Pancreas (tissue), 10 donors: ENCODE measurements at regions not wholly inside any gene's neighbourhood (a gene's known extent, or its start where the extent isn't known, plus 50 kb on each side); places are given as distances from the start of the nearest gene placed in this dataset.
"Not testable (repeated sequence)": the region's sequence is repeated elsewhere in the genome, so short reads cannot be mapped to it uniquely, and the experiment has no call there.

Source experiments
- ATAC-seq, 4 donors: fragments of 200-7000 bp; cut with Tn5 transposase; one replicate each; pipeline versions ENCODE4 v1.8.0 to v1.9.1; 2020; ENCODE audit warnings: mild to moderate bottlenecking in 4 of 4, moderate library complexity in 4 of 4
- DNase-seq, 6 donors: peaks; one replicate each; pipeline ENCODE4 v3.0.0-alpha.2; 2020
- FAIRE-seq: peaks from 2 replicates; lab custom pipeline; 2012; peaks lifted over from hg19 to GRCh38; lab: Jason Lieb, UNC
- H3K27ac ChIP-seq, 4 donors: fragments of 200-600 bp; sonication (generic); 1 replicate in 3 of 4; 2 replicates in 1 of 4; pipeline versions ENCODE4 v1.5.0 to v1.8.0; 2020
- H3K27me3 ChIP-seq, 4 donors: fragments of 200-600 bp; one replicate each; pipeline ENCODE4 v1.8.0; 2021
- H3K36me3 ChIP-seq, 3 donors: fragments of 200-600 bp; sonication (generic) in 1 of 3; one replicate each; pipeline versions ENCODE4 v1.5.0 to v1.8.0; 2020 to 2021
- H3K4me1 ChIP-seq, 3 donors: fragments of 200-600 bp; one replicate each; pipeline ENCODE4 v1.8.0; 2021
- H3K4me3 ChIP-seq, 4 donors: fragments of 200-600 bp; sonication (generic) in 2 of 4; one replicate each; pipeline versions ENCODE4 v1.5.0 to v1.8.0; 2020 to 2021
- H3K9me3 ChIP-seq, 4 donors: fragments of 200-600 bp; one replicate each; pipeline ENCODE4 v1.8.0; 2021
- CTCF ChIP-seq, 4 donors: fragments of 200-600 bp; sonication (generic) in 3 of 4; IDR thresholded peaks; one replicate each; pipeline versions ENCODE4 v1.5.0 to v1.8.0; 2021; ENCODE audit warnings: antibody characterized with exemption in 4 of 4
- WGBS, 2 donors: extraction: QIAGEN DNeasy Blood & Tissue Kit; methylation state at CpG; one replicate each; pipeline ENCODE4 v1.1.7; 2013; 5-methylcytosine and 5-hydroxymethylcytosine counted together
- intact Hi-C, 3 donors: fragments of 100-400 bp; cut with DNase I; formaldehyde crosslinking; loops; one replicate each; pipeline versions ENCODE4 v1.11.1 to v1.14.2; 2022
- donor health status: healthy with polysubstance abuse.
- donor health status: DM: no; HTN: no; CAD: no; lungs with moderate emphysema.
- donor health status: DM: no; HTN: no; CAD: no.
- donor health status: control.
- donor health status: control.
- donor health status: Bipolar disorder and iron deficiency.
- donor health status: DM: yes; HTN: yes; CAD: no.
- donor health status: DM: no; HTN: no; CAD: no.
- donor health status: DM: no; HTN: no; CAD: no.
- donor health status: DM: yes; HTN: yes; CAD: no.

DNA sequence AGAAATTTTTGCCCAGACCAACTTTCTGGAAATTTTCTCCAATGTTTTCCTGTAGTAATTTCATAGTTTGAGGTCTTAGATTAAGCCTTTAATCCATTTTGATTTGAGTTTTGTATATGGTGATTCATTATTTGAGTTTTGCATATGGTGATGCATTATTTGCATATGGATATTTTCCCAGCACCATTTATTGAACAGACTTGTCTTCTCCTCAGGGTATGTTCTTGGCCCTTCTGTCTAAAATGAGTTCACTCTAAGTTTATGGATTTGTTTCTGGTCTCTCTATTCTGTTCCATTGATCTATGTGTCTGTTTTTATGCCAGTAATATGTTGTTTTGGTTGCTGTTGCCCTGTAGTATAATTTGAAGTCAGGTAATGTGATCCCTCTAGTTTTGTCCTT, 139.3 kb downstream of the SLC25A46 start:
- no peak for TF ChIP-seq CTCF (IDR thresholded peaks at IDR 0.05)

DNA sequence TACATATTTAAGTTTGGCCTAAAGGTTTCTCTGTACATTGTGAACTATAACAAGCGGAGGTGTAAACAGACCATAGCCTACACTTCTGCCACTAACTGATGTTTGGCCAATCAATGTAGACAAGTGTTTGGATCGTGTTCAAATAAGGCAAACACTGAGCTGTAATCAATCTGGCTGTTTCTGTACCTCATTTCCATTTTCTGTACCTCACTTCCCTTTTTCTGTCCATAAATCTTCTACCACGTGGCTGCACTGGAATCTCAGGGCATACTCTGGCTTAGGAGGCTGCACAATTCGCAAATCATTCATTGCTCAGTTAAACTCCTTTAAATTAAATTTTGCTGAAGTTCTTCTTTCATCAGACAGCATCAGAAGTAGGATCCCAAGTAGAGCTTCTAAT, 140.9 kb downstream of the SLC25A46 start:
- FAIRE-seq = no peak
- 41 to 42% methylated on average over 4 of the region's 4 CpGs for WGBS, 2 donors

More for the DNA sequence above, 139.3 kb downstream of the SLC25A46 start:
- ATAC-seq (no peak), FAIRE-seq (no peak), DNase-seq (no peak)
- Histone ChIP-seq H3K9me3 (no peaks in the 10 kb centered on the region), H3K27ac (no peak overlapping the region), H3K36me3 (no peaks in the 10 kb centered on the region), H3K4me3 (no peak overlapping the region), H3K4me1 (no peaks in the 10 kb centered on the region), H3K27me3 (no peaks in the 10 kb centered on the region)
- intact Hi-C loops = no loop called here

GRCh38 chr5:110880413-110880812, 141.6 kb downstream of the SLC25A46 start:
- no peaks in the 10 kb centered on the region for H3K36me3 ChIP-seq
- intact Hi-C loops = no loop called here
- 64 to 72% methylated on average over 2 of the region's 2 CpGs for WGBS, 2 donors
- no peaks in the 10 kb centered on the region for H3K27me3 ChIP-seq
- FAIRE-seq (no peak), DNase-seq (peak in 2 of 6 donors; percentile 14 to 39), ATAC-seq (peak in 1 of 4 donors; percentile 34)
- H3K9me3 ChIP-seq = no peaks in the 10 kb centered on the region
- no peak overlapping the region for H3K4me3 ChIP-seq
- no peaks in the 10 kb centered on the region for H3K4me1 ChIP-seq
- no peak for TF ChIP-seq CTCF (IDR thresholded peaks at IDR 0.05)
- no peak overlapping the region for H3K27ac ChIP-seq

More for the DNA sequence above, 140.9 kb downstream of the SLC25A46 start:
- Histone ChIP-seq H3K27me3 (no peaks in the 10 kb centered on the region), H3K4me3 (no peak overlapping the region), H3K27ac (no peak overlapping the region), H3K36me3 (no peaks in the 10 kb centered on the region), H3K9me3 (no peaks in the 10 kb centered on the region), H3K4me1 (no peaks in the 10 kb centered on the region)
- intact Hi-C loops = no loop called here
- TF ChIP-seq CTCF (IDR thresholded peaks at IDR 0.05) = no peak
- DNase-seq = no peak
- no peak for ATAC-seq

DNA sequence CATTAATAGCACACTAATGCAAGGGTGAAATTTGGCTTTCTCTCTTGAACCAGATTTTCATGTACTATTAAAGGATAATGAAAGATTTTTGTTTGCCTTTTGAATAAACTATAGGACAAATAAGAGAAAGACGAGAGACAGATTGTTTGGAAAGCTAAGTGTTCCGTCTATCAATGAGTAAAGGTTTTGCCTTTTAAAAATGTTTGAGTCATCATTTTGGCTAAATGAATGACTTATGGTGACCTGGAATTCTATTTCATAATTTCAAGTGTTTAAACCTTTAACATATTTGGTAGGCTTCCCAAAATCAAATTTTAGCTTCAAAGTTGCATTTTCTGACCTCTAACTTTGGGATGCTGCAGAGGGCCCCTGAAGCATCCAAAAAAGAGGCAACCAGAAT, 145.2 kb downstream of the SLC25A46 start:
- Histone ChIP-seq H3K27me3 (no peaks in the 10 kb centered on the region), H3K36me3 (no peaks in the 10 kb centered on the region), H3K9me3 (no peaks in the 10 kb centered on the region), H3K4me1 (no peaks in the 10 kb centered on the region), H3K27ac (no peak overlapping the region), H3K4me3 (no peak overlapping the region)
- no peak for TF ChIP-seq CTCF (IDR thresholded peaks at IDR 0.05)
- no peak for ATAC-seq
- 40 to 65% methylated on average over 2 of the region's 2 CpGs for WGBS, 2 donors
- no peak for DNase-seq
- intact Hi-C loops = no loop called here
- no peak for FAIRE-seq

GRCh38 chr5:110887170-110887569, 148.4 kb downstream of the SLC25A46 start:
- H3K27me3 ChIP-seq, DNase-seq, H3K36me3 ChIP-seq, FAIRE-seq, H3K4me1 ChIP-seq, ATAC-seq, intact Hi-C loops, H3K27ac ChIP-seq, H3K9me3 ChIP-seq, H3K4me3 ChIP-seq: not testable (repeated sequence)
- 83 to 86% methylated on average over 3 of the region's 3 CpGs for WGBS, 2 donors

DNA sequence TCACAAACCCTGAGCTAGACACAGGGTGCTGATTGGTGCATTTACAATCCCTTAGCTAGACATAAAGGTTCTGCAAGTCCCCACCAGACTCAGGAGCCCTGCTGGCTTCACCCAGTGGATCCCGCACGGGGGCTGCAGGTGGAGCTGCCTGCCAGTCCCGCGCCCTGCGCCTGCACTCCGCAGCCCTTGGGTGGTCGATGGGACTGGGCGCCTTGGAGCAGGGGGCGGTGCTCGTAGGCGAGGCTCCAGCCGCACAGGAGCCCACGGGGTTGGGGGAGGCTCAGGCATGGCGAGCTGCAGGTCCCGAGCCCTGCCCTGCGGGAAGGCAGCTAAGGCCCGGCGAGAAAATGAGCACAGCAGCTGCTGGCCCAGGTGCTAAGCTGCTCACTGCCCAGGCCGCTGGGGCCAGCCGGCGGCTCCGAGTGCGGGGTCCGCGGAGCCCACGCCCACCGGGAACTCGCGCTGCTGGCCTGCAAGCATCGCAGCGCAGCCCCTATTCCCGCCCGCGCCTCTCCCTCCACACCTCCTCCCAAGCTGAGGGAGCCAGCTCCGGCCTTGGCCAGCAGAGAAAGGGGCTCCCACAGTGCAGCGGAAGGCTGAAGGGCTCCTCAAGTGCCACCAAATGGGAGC, 155.2 kb downstream of the SLC25A46 start:
- intact Hi-C loops, H3K4me1 ChIP-seq, H3K27ac ChIP-seq, H3K4me3 ChIP-seq, H3K27me3 ChIP-seq, ATAC-seq, FAIRE-seq, H3K36me3 ChIP-seq, H3K9me3 ChIP-seq: not testable (repeated sequence)
- DNase-seq = peak in 1 of 6 donors; percentile 43
- WGBS, 2 donors = 54 to 59% methylated on average over 33 to 36 of the region's 36 CpGs
